AG04449 (cell line): ENCODE measurements at regions not wholly inside any gene's neighbourhood (a gene's known extent, or its start where the extent isn't known, plus 50 kb on each side); places are given as distances from the start of the nearest gene placed in this dataset.

Experiments
- CTCF ChIA-PET: fragments of 350-600 bp; formaldehyde crosslinking; extraction: SDS; loops from one replicate; lab custom pipeline; 2021; ENCODE audit warnings: antibody characterized with exemption; lab: Yijun Ruan, JAX
- POLR2A ChIA-PET: fragments of 400-600, 350-600 bp; formaldehyde crosslinking; extraction: SDS; loops from one replicate; lab custom pipeline; 2020; ENCODE audit warnings: antibody characterized with exemption, inconsistent platforms; lab: Yijun Ruan, JAX
- DNase-seq: peaks from one replicate; pipeline ENCODE4 v3.0.0-alpha.2; 2010; ENCODE audit warnings: low read depth, low spot score
- H3K4me3 ChIP-seq: 2 replicates; pipeline ENCODE4 v1.5.1; 2011; ENCODE audit warnings: low read depth, mild to moderate bottlenecking, control low read depth, low read length
- TF ChIP-seq, protein P1 (sequence below): IDR thresholded peaks from one replicate; pipeline ENCODE4 v1.5.1; 2011; ENCODE audit warnings: mild to moderate bottlenecking, moderate library complexity, low read length, control low read depth, inconsistent platforms; ENCODE audit not compliant: insufficient read depth; ENCODE audit errors: missing control alignments

DNA sequence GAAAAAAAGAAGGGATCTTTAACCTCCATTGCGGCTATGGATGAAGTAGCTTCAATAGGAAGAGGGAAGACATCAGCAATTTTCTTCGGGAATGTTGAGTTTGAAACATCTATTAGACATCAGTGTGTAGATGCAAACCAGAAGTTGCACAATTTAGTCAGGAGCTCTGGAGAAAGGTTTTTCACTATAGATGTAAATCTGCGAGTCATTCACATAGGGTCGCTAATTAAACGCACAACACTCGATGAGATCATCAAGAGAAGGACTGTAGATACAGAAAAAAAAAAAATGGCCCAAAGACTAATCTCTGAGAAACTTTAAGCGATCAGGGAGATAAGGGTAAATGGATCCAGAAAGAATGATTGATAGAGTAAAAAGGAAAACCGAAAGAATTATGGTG lies 61.7 kb upstream of the TES start:
- no peak for DNase-seq
- CTCF ChIA-PET, result interaction anchor here (0.7 to 2.1 kb wide), 3 partner anchors 10 to 87 kb away, joined by 3 to 7 read pairs (median 6); no protein-coding TSS in a partner anchor
- TF ChIP-seq, protein P1, sequence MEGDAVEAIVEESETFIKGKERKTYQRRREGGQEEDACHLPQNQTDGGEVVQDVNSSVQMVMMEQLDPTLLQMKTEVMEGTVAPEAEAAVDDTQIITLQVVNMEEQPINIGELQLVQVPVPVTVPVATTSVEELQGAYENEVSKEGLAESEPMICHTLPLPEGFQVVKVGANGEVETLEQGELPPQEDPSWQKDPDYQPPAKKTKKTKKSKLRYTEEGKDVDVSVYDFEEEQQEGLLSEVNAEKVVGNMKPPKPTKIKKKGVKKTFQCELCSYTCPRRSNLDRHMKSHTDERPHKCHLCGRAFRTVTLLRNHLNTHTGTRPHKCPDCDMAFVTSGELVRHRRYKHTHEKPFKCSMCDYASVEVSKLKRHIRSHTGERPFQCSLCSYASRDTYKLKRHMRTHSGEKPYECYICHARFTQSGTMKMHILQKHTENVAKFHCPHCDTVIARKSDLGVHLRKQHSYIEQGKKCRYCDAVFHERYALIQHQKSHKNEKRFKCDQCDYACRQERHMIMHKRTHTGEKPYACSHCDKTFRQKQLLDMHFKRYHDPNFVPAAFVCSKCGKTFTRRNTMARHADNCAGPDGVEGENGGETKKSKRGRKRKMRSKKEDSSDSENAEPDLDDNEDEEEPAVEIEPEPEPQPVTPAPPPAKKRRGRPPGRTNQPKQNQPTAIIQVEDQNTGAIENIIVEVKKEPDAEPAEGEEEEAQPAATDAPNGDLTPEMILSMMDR, result no peak

DNA sequence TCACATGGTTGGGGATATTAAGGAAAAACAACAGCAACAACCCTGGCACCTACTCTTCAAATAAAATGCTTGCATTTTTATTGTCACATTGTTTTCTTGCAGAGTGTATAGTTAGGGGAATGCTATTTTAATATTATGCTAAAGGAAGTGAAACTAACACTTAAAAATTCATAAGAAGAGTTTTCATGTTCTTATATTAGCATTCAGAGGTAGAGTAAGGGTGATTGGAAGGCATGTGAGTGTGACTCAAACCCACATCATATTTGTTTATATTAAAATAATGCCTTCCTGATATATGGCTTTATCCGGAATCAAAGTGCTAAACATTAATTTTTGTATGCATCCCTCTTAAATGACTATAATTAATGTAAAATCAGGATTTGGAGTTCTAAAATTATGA lies 59.8 kb upstream of the TES start:
- no peak overlapping the region for H3K4me3 ChIP-seq
- TF ChIP-seq, protein P1, result no peak
- ChIA-PET CTCF (interaction anchor here (1.0 kb wide), 1 partner anchor 12 kb away, joined by 5 read pairs; no protein-coding TSS in a partner anchor), POLR2A (no interaction called here)
- DNase-seq, result no peak

More for the DNA sequence above, 61.7 kb upstream of the TES start:
- POLR2A ChIA-PET, result no interaction called here
- H3K4me3 ChIP-seq, result no peak overlapping the region

DNA sequence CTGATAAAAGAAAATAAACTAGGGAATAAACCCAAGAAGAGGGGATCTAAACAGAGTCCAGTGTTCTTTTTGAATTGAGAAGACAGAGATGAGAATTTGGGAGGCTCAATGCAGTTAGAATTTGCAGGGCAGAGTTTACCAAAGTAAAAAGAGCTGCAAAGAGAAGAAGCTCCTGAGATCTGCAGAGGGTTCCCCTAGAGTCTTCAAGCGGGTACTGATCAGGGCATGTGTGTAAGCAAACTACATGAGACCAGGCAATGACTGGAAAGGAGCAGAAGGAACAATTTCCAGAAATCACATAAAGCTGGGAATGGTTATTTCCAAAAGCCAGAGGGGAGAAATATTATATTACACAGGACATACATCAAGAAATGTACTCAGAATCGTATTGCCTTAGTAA lies 58.1 kb upstream of the TES start:
- DNase-seq, result no peak
- no peak overlapping the region for H3K4me3 ChIP-seq
- ChIA-PET CTCF (interaction anchor here (0.8 to 1.1 kb wide), 4 partner anchors 11 to 28 kb away, joined by 3 to 5 read pairs (median 3); no protein-coding TSS in a partner anchor), POLR2A (no interaction called here)
- TF ChIP-seq, protein P1, result no peak

DNA sequence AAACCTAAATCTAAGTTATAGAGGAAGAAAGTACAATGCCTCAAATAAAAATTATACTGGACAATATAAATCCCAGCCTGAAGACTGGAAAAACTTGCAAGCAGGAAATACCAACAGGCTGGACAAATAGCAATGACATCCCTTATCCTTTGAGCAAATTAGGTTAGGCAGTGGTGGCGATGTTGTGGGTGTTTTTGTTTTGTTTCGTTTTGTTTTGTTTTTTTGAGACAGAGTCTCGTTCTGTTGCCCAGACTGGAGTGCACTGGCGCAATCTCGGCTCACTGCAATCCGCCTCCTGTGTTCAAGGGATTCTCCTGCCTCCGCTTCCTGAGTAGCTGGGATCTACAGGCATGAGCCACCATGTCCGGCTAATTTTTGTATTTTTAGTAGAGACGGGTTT lies 57.3 kb upstream of the TES start:
- POLR2A ChIA-PET, result no interaction called here
- TF ChIP-seq, protein P1, result no peak
- no peak overlapping the region for H3K4me3 ChIP-seq
- CTCF ChIA-PET, result interaction anchor here (0.8 to 1.7 kb wide), 5 partner anchors 10 to 82 kb away, joined by 3 to 5 read pairs (median 3); no protein-coding TSS in a partner anchor
- no peak for DNase-seq

DNA sequence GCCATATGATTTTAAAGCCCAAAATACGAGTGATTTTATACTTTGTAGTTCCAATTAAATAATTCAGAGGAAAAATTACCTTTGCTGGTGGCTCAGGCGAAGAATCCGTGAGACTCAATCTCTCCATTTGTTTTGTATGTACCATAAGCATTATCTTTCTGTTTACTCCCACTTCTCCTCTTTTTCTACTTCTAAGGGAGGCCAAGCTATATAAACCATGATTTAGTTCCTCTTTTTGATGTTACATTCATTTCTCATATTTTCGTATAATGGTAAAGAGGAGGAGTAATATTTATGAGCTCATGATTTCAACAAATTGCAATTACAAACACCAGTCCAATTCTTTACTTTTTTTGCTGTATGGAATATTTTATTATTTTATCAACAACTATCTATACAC lies 50.6 kb upstream of the TES start:
- ChIA-PET CTCF (interaction anchor here (0.7 to 3.2 kb wide), 5 partner anchors 11 to 76 kb away, joined by 3 to 14 read pairs (median 3); no protein-coding TSS in a partner anchor), POLR2A (no interaction called here)
- TF ChIP-seq, protein P1, result no peak
- DNase-seq, result no peak
- H3K4me3 ChIP-seq, result no peak overlapping the region
